Right lobe of liver (tissue), 6 donors: ENCODE measurements at regions not wholly inside any gene's neighbourhood (a gene's known extent, or its start where the extent isn't known, plus 50 kb on each side); places are given as distances from the start of the nearest gene placed in this dataset.

ENCODE experiments used
- ATAC-seq, 4 donors: fragments of 200-7000 bp; cut with Tn5 transposase; one replicate each; pipeline ENCODE4 v1.9.1; 2020; ENCODE audit warnings: mild to moderate bottlenecking in 4 of 4, moderate library complexity in 4 of 4
- DNase-seq, 3 donors: peaks; one replicate each; pipeline ENCODE4 v3.0.0-alpha.2; 2020
- H3K27ac ChIP-seq, 3 donors: fragments of 200-600 bp; one replicate each; pipeline ENCODE4 v1.8.0; 2022
- H3K27me3 ChIP-seq, 2 donors: fragments of 200-600 bp; one replicate each; pipeline ENCODE4 v1.8.0; 2022
- H3K36me3 ChIP-seq, 4 donors: fragments of 200-600 bp; sonication (generic) in 1 of 4; one replicate each; pipeline versions ENCODE4 v1.5.1 to v1.8.0; 2017 to 2022; ENCODE audit warnings: control low read depth in 1 of 4
- H3K4me1 ChIP-seq, 4 donors: fragments of 200-600 bp; sonication (generic) in 1 of 4; one replicate each; pipeline versions ENCODE4 v1.5.1 to v1.8.0; 2017 to 2022; ENCODE audit warnings: control low read depth in 1 of 4
- H3K4me3 ChIP-seq, 3 donors: fragments of 200-600 bp; one replicate each; pipeline ENCODE4 v1.8.0; 2022
- H3K9me3 ChIP-seq, 4 donors: fragments of 200-600 bp; sonication (generic) in 1 of 4; one replicate each; pipeline versions ENCODE4 v1.5.1 to v1.8.0; 2017 to 2022; ENCODE audit warnings: control low read depth in 1 of 4
- CTCF ChIP-seq, 4 donors: fragments of 200-600 bp in 3 of 4; fragments of 450-650 bp in 1 of 4; IDR thresholded peaks; one replicate each; pipeline versions ENCODE4 v1.5.1 to v1.8.0; 2016 to 2022; ENCODE audit warnings: antibody characterized with exemption in 4 of 4, mild to moderate bottlenecking in 2 of 4
- POLR2A ChIP-seq: fragments of 450-650 bp; IDR thresholded peaks from one replicate; pipeline ENCODE4 v1.6.1; 2017; ENCODE audit warnings: antibody characterized with exemption, mild to moderate bottlenecking
- WGBS: methylation state at CpG from one replicate; pipeline ENCODE4 v1.1.6; 2018; ENCODE audit warnings: low coverage, low lambda C conversion rate; ENCODE audit not compliant: insufficient coverage; ENCODE audit errors: missing lambda C conversion rate; 5-methylcytosine and 5-hydroxymethylcytosine counted together
- intact Hi-C, 2 donors: fragments of 100-400 bp; cut with DNase I; formaldehyde crosslinking; loops; one replicate each; pipeline versions ENCODE4 v1.11.2 to v1.14.1; 2022
- donor health status: DM: no; HTN: yes; CAD: no.
- donor health status: DM: no; HTN: no; CAD: no.
- donor health status: DM: no; HTN: no; CAD: no.
- donor health status: DM: no; HTN: yes; CAD: no.
- donor health status: DM: no; HTN: yes; CAD: no.

DNA sequence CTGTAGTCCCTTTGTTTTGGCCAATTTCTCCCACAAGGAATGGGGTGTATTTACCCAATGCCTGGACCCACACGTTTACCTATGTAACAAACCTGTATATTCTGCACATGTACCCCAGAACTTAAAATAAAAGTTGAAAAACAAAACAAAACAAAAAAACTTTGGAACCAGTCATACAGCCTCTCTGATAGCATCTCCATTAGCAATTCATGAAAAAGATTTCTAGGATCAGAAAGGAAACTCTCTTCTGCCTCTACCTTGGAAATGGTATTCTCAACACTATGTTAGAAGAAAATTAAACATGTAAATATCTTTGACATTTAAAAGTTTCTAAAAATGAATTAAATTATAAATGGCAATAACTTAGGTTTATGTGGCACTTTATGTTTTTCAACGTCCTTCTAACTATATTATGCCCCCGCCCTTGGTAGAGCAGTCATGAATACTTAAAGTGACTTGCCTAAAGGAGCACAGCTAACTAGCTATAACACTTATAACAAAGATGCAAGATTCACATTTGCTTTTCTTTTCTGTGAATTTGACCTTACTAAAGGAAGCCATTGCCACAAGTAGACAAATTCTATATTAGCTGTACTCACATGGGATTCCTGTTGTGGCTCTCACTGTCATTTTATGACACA, 147.5 kb upstream of the FKBP1C start:
- no peaks in the 10 kb centered on the region for H3K27me3 ChIP-seq
- no peaks in the 10 kb centered on the region for H3K36me3 ChIP-seq
- no peak for TF ChIP-seq POLR2A
- TF ChIP-seq CTCF (IDR thresholded peaks at IDR 0.05), result no peak
- WGBS, result 39% methylated on average over 3 of the region's 3 CpGs
- no peak overlapping the region for H3K27ac ChIP-seq
- H3K4me3 ChIP-seq, result no peak overlapping the region
- ATAC-seq, result no peak
- no peak for DNase-seq
- intact Hi-C loops, result loop anchor here in 1 of 2 donors (10.0 kb wide), 1 partner anchor 211 kb away; no protein-coding TSS in a partner anchor
- no peaks in the 10 kb centered on the region for H3K9me3 ChIP-seq
- no peaks in the 10 kb centered on the region for H3K4me1 ChIP-seq

GRCh38 chr6:63066055-63066704, 145.1 kb upstream of the FKBP1C start:
- 49% methylated on average over 3 of the region's 3 CpGs for WGBS
- H3K36me3 ChIP-seq, result no peaks in the 10 kb centered on the region
- ATAC-seq (peak; percentile 64 to 75 (median 68)), DNase-seq (no peak)
- no peak overlapping the region for H3K4me3 ChIP-seq
- intact Hi-C loops, result loop anchor here in 1 of 2 donors (10.0 kb wide), 1 partner anchor 209 kb away; no protein-coding TSS in a partner anchor
- no peaks in the 10 kb centered on the region for H3K27me3 ChIP-seq
- no peaks in the 10 kb centered on the region for H3K4me1 ChIP-seq
- H3K9me3 ChIP-seq, result no peaks in the 10 kb centered on the region
- H3K27ac ChIP-seq, result no peak overlapping the region
- TF ChIP-seq CTCF (IDR thresholded peaks at IDR 0.05) (peak; percentile 25 to 44 (median 42)), POLR2A (no peak)

- ATAC-seq, result no peak
- TF ChIP-seq CTCF (IDR thresholded peaks at IDR 0.05), result no peak
- no peak for TF ChIP-seq POLR2A
- no peaks in the 10 kb centered on the region for H3K27me3 ChIP-seq
- intact Hi-C loops, result no loop called here
- no peak overlapping the region for H3K4me3 ChIP-seq
- H3K36me3 ChIP-seq, result no peaks in the 10 kb centered on the region
- no peaks in the 10 kb centered on the region for H3K4me1 ChIP-seq
- no peak for DNase-seq
- H3K27ac ChIP-seq, result no peak overlapping the region
- WGBS, result 53% methylated on average over 6 of the region's 6 CpGs
- H3K9me3 ChIP-seq, result no peaks in the 10 kb centered on the region
Measured at GRCh38 chr6:63094947-63095346, 116.3 kb upstream of the FKBP1C start.

DNA sequence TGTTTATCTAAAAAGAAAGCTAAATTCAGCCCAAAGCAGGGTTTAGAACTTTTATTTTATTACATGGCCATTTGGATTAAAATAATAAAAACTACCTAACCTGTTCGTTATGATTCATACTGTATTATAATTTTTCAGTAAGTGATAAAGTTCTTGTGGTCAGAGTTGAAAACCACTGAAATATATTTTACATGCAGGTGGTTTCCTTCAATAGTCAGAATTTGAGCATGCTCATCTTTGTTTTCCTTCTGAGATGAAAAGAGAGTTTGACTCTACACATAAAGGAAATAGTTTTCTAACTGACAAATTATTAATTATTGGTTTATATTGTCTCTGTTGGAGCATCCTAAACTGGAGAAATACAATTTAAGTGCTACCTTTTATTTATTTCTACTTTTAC, 114.0 kb upstream of the FKBP1C start:
- intact Hi-C loops, result no loop called here
- H3K4me1 ChIP-seq, result no peaks in the 10 kb centered on the region
- no peaks in the 10 kb centered on the region for H3K36me3 ChIP-seq
- no peak overlapping the region for H3K27ac ChIP-seq
- DNase-seq, result no peak
- H3K9me3 ChIP-seq, result no peaks in the 10 kb centered on the region
- 0% methylated on average over 1 of the region's 1 CpG for WGBS
- no peak for ATAC-seq
- H3K4me3 ChIP-seq, result no peak overlapping the region
- no peak for TF ChIP-seq POLR2A
- TF ChIP-seq CTCF (IDR thresholded peaks at IDR 0.05), result no peak
- H3K27me3 ChIP-seq, result no peaks in the 10 kb centered on the region
